Putamen (tissue), 1 donor: ENCODE measurements at regions not wholly inside any gene's neighbourhood (a gene's known extent, or its start where the extent isn't known, plus 50 kb on each side); places are given as distances from the start of the nearest gene placed in this dataset.
"Not testable (repeated sequence)": the region's sequence is repeated elsewhere in the genome, so short reads cannot be mapped to it uniquely, and the experiment has no call there.

Source experiments
- DNase-seq: peaks from one replicate; pipeline ENCODE4 v3.0.0-alpha.2; 2016; ENCODE audit warnings: low spot score

- DNase-seq: no peak
Observed at GRCh38 chr10:124242791-124243190, 149.4 kb upstream of the CHST15 start.

- no peak for DNase-seq
Observed at GRCh38 chr10:124242365-124242764, 149.0 kb upstream of the CHST15 start.

- DNase-seq: not testable (repeated sequence)
Observed at GRCh38 chr10:124241510-124241909, 148.1 kb upstream of the CHST15 start.

GRCh38 chr10:124240839-124241291, 147.5 kb upstream of the CHST15 start:
- DNase-seq: no peak

DNA sequence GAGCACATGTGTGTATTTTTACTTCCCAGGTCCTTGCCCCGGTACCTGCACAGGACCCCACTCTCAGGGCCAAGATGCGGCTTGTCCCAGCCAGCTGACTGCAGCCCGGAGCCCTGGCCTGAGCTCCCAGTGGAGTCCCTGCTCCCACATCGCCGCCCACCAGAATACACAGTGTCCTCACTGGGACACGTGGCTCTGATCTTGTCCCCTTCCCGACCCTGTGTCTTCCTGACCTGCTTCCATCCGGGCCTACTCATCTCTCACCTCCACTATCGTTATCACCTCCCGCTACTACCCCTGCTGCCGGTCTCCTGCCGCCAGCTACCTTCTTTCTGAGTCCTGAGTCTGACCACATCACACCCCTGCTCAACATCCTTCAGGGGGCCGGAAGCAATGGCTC, 146.3 kb upstream of the CHST15 start:
- DNase-seq: no peak

- DNase-seq: no peak
Observed at GRCh38 chr10:124239134-124239533, 145.7 kb upstream of the CHST15 start.

DNA sequence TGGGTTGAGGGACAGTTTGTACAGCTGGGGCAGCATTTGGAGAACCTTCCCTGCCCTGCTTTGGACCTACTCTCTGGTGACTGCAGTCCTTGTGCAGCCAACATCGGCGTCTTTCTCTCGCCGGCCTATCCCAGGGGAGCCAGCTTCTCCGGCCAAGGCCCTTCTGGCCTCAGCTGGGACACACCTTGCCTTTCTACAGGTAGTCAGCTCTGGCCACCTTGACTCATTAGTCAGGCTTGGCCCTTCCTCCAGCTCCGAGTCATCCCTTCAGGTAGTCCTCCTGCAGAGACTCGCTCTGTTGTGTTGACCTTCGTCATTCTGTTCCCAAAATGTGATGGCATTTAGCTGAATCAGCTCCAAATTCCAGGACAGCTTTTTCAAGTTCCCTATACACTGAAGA, 145.0 kb upstream of the CHST15 start:
- DNase-seq: no peak

- DNase-seq: no peak
Observed at GRCh38 chr10:124237282-124237961, 144.0 kb upstream of the CHST15 start.

DNA sequence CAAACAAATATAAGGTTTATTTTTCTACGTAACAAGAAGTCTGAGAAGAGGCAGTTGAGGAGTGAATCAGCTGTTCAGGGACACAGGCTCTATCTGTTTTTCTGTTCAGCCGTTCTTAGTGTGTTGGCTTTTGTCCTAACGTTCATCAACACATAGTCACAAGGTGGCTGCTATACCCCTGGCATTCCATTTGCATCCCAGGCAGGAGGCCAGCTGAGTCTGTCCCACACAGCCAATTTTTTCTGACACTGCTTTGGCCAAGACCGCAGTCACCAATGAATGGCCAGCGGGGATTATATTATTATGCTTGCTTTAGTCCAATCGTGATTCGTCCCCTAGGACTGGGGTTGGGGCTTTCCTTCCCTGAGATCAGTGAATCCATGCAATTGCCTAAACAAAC, 143.4 kb upstream of the CHST15 start:
- no peak for DNase-seq

- no peak for DNase-seq
Observed at GRCh38 chr10:124236136-124236535, 142.7 kb upstream of the CHST15 start.

GRCh38 chr10:124235232-124235631, 141.8 kb upstream of the CHST15 start:
- DNase-seq: no peak

GRCh38 chr10:124233546-124234138, 140.2 kb upstream of the CHST15 start:
- DNase-seq: no peak

- DNase-seq: no peak
Observed at GRCh38 chr10:124232686-124233545, 139.5 kb upstream of the CHST15 start.

DNA sequence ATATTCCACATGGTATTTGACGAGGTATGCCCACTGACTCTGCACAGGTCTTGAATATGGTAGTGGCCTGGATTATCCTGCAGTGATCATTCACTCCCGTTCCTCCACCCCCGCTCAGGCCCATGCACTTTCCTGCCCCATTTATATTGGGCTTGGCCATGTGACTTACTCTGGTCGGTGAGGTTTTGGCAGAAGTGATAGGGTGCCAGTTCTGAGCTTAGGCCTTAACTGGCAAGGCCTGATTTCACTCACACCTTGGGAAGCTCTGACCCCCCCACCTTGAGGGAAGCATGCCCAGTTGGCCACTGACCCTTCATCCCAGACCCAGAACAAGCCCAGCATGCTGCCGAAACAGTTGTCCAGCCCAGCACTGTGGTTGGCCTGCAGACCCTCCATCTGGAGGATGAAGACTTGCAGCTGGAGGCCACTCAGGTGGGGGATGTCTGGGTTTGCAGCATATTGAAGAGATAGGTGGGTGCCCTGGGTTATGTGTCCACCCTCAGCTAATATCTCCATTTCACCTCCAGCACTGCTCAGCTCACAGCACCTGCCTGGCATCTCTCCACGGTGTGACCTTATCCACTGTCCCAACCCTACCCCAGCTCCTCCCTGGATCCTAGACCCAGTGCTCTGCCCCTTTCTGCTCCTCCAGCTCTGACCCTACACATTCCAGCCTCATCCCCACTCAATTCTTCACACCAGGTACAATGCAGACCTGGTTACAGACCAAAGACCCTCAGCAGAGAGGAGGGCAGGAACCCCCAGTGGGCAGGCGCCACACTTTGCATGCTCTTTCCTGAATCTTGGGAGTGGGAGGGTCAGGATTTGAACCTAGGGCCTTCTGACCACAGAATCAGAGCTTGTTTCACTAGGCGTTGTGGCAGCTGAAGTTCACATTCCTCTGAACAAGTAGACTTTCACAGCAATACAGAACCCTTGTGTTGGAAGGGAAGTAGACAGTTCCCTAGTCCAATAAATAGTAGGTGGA, 138.1 kb upstream of the CHST15 start:
- DNase-seq: no peak

DNA sequence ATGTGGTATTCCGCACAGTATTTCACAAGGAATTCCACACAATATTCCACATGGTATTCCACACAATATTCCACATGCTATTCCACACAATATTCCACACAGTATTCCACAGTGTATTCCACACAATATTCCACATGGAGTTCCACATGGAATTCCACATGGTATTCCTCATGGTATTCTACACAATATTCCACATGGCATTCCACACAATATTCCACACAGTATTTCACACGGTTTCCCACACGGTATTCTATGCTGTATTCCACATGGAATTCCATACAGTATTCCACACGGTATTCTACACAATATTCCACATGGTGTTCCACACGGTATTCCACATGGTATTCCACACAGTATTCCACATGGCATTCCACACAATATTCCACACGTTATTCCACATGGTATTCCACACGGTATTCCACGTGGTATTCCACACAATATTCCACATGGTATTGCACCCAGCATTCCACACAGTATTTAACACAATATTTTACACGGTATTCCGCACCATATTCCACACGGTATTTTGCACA, 137.3 kb upstream of the CHST15 start:
- DNase-seq: no peak

- no peak for DNase-seq
Observed at GRCh38 chr10:124229989-124230634, 136.7 kb upstream of the CHST15 start.

DNA sequence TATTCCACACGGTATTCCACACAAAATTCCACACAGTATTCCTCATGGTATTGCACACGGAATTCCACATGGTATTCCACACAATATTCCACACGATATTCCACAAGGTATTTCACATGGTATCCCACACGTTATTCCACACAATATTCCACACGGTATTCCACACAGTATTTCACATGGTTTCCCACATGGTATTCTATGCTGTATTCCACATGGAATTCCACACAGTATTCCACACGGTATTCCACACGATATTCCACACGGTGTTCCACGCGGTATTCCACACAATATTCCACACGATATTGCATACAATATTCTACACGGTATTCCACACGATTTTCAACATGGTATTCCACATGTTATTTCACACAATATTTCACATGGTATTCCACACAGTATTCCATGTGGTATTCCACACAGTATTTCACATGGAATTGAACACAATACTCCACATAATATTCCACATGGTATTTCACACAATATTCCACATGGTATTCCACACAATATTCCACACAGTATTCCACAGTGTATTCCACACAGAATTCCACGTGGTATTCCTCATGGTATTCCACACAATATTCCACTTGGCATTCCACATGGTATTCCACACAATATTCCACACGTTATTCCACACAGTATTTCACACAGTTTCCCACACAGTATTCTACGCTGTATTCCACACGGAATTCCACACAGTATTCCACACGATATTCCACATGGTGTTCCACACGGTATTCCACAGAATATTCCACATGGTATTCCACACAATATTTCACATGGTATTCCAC, 136.0 kb upstream of the CHST15 start:
- DNase-seq: no peak

GRCh38 chr10:124228471-124228870, 135.1 kb upstream of the CHST15 start:
- DNase-seq: no peak

DNA sequence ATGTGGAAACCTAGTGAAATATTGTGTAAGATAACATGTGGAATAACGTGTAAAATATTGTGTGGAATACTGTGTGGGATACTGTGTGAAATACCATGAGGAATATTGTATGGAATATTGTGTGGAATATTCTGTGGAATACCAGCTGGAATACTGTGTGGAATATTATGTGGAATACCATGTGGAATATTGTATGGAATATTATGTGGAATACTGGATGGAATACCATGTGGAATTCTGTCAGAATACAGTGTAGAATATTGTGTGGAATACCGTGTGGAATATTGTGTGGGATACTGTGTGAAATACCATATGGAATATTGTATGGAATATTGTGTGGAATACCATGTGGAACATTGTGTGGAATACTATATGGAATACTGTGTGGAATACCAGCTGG, 134.6 kb upstream of the CHST15 start:
- no peak for DNase-seq
